Activated T-helper 2 cell treated with anti-CD3 and anti-CD28 coated beads, Interferon-gamma antibody, Interleukin-2, Interleukin-4, amounts not matched to agents 10 μg/mL and 5 μg/mL and 100 μg/mL, durations not matched to agents 14 hours and 24 hours and 36 hours (primary cell): ENCODE measurements at regions not wholly inside any gene's neighbourhood (a gene's known extent, or its start where the extent isn't known, plus 50 kb on each side); places are given as distances from the start of the nearest gene placed in this dataset.
"Not testable (repeated sequence)": the region's sequence is repeated elsewhere in the genome, so short reads cannot be mapped to it uniquely, and the experiment has no call there.

Source experiments
- DNase-seq: peaks from one replicate; pipeline ENCODE4 v3.0.0; 2021; ENCODE audit warnings: low spot score
- H3K27ac Mint-ChIP-seq: one replicate; pipeline ENCODE4 v1.8.0; 2021; ENCODE audit warnings: mixed read lengths
- H3K27me3 Mint-ChIP-seq: one replicate; pipeline ENCODE4 v1.8.0; 2021; ENCODE audit warnings: low read depth, mixed read lengths
- H3K36me3 Mint-ChIP-seq: one replicate; pipeline ENCODE4 v1.8.0; 2021; ENCODE audit warnings: low read depth, mixed read lengths
- H3K4me1 Mint-ChIP-seq: one replicate; pipeline ENCODE4 v1.8.0; 2021; ENCODE audit warnings: low read depth, mixed read lengths
- H3K4me3 Mint-ChIP-seq: one replicate; pipeline ENCODE4 v1.8.0; 2021; ENCODE audit warnings: low read depth, mild to moderate bottlenecking, moderate library complexity, mixed read lengths
- H3K9me3 Mint-ChIP-seq: one replicate; pipeline ENCODE4 v1.8.0; 2021; ENCODE audit warnings: mixed read lengths
- intact Hi-C: fragments of 100-400 bp; cut with micrococcal nuclease; formaldehyde crosslinking; loops from one replicate; pipeline ENCODE4 v1.15.1; 2023

- H3K9me3 Mint-ChIP-seq, DNase-seq, intact Hi-C loops, H3K36me3 Mint-ChIP-seq, H3K4me3 Mint-ChIP-seq, H3K27me3 Mint-ChIP-seq, H3K27ac Mint-ChIP-seq, H3K4me1 Mint-ChIP-seq: not testable (repeated sequence)
Measured at GRCh38 chr9:30616782-30617181, 1767.7 kb upstream of the ACO1 start.

GRCh38 chr9:30622561-30622960, 1761.9 kb upstream of the ACO1 start:
- intact Hi-C loops, result no loop called here
- Mint-ChIP-seq H3K4me3 (no peak overlapping the region), H3K27ac (no peak overlapping the region), H3K27me3 (no peaks in the 10 kb centered on the region), H3K9me3 (no peaks in the 10 kb centered on the region), H3K4me1 (no peaks in the 10 kb centered on the region), H3K36me3 (no peaks in the 10 kb centered on the region)
- DNase-seq, result no peak

GRCh38 chr9:30628915-30629567, 1755.4 kb upstream of the ACO1 start:
- H3K36me3 Mint-ChIP-seq, result no peaks in the 10 kb centered on the region
- H3K9me3 Mint-ChIP-seq, result no peaks in the 10 kb centered on the region
- intact Hi-C loops, result no loop called here
- H3K4me1 Mint-ChIP-seq, result no peaks in the 10 kb centered on the region
- no peak for DNase-seq
- H3K27ac Mint-ChIP-seq, result no peak overlapping the region
- H3K4me3 Mint-ChIP-seq, result no peak overlapping the region
- no peaks in the 10 kb centered on the region for H3K27me3 Mint-ChIP-seq

- Mint-ChIP-seq H3K27ac (no peak overlapping the region), H3K27me3 (no peaks in the 10 kb centered on the region), H3K4me3 (no peak overlapping the region), H3K4me1 (no peaks in the 10 kb centered on the region), H3K9me3 (no peaks in the 10 kb centered on the region), H3K36me3 (no peaks in the 10 kb centered on the region)
- no peak for DNase-seq
- intact Hi-C loops, result no loop called here
Measured at GRCh38 chr9:30630459-30630858, 1754.0 kb upstream of the ACO1 start.

GRCh38 chr9:30646639-30647038, 1737.8 kb upstream of the ACO1 start:
- H3K27me3 Mint-ChIP-seq, intact Hi-C loops, H3K36me3 Mint-ChIP-seq, DNase-seq, H3K9me3 Mint-ChIP-seq, H3K27ac Mint-ChIP-seq, H3K4me1 Mint-ChIP-seq, H3K4me3 Mint-ChIP-seq: not testable (repeated sequence)

- H3K4me3 Mint-ChIP-seq, result no peak overlapping the region
- H3K27ac Mint-ChIP-seq, result no peak overlapping the region
- DNase-seq, result no peak
- H3K9me3 Mint-ChIP-seq, result no peaks in the 10 kb centered on the region
- H3K27me3 Mint-ChIP-seq, result no peaks in the 10 kb centered on the region
- intact Hi-C loops, result no loop called here
- H3K36me3 Mint-ChIP-seq, result no peaks in the 10 kb centered on the region
- H3K4me1 Mint-ChIP-seq, result no peaks in the 10 kb centered on the region
Measured at GRCh38 chr9:30661925-30662324, 1722.5 kb upstream of the ACO1 start.

GRCh38 chr9:30670805-30671562, 1713.5 kb upstream of the ACO1 start:
- no peak for DNase-seq
- Mint-ChIP-seq H3K27ac (no peak overlapping the region), H3K27me3 (no peaks in the 10 kb centered on the region), H3K4me1 (no peaks in the 10 kb centered on the region), H3K4me3 (no peak overlapping the region), H3K36me3 (no peaks in the 10 kb centered on the region), H3K9me3 (no peaks in the 10 kb centered on the region)
- intact Hi-C loops, result no loop called here

GRCh38 chr9:30673132-30673531, 1711.3 kb upstream of the ACO1 start:
- H3K27me3 Mint-ChIP-seq, result no peaks in the 10 kb centered on the region
- no peaks in the 10 kb centered on the region for H3K9me3 Mint-ChIP-seq
- intact Hi-C loops, result no loop called here
- no peak for DNase-seq
- H3K4me3 Mint-ChIP-seq, result no peak overlapping the region
- H3K4me1 Mint-ChIP-seq, result no peaks in the 10 kb centered on the region
- H3K36me3 Mint-ChIP-seq, result no peaks in the 10 kb centered on the region
- no peak overlapping the region for H3K27ac Mint-ChIP-seq

GRCh38 chr9:30676651-30677050, 1707.8 kb upstream of the ACO1 start:
- intact Hi-C loops, result no loop called here
- H3K9me3 Mint-ChIP-seq, result no peaks in the 10 kb centered on the region
- no peak overlapping the region for H3K27ac Mint-ChIP-seq
- no peaks in the 10 kb centered on the region for H3K36me3 Mint-ChIP-seq
- H3K27me3 Mint-ChIP-seq, result no peaks in the 10 kb centered on the region
- DNase-seq, result no peak
- no peak overlapping the region for H3K4me3 Mint-ChIP-seq
- H3K4me1 Mint-ChIP-seq, result no peaks in the 10 kb centered on the region

GRCh38 chr9:30677221-30677620, 1707.2 kb upstream of the ACO1 start:
- Mint-ChIP-seq H3K27ac (no peak overlapping the region), H3K9me3 (no peaks in the 10 kb centered on the region), H3K4me1 (no peaks in the 10 kb centered on the region), H3K36me3 (no peaks in the 10 kb centered on the region), H3K4me3 (no peak overlapping the region), H3K27me3 (no peaks in the 10 kb centered on the region)
- intact Hi-C loops, result no loop called here
- DNase-seq, result no peak

- Mint-ChIP-seq H3K4me1 (no peaks in the 10 kb centered on the region), H3K4me3 (no peak overlapping the region), H3K27ac (no peak overlapping the region), H3K36me3 (no peaks in the 10 kb centered on the region), H3K27me3 (no peaks in the 10 kb centered on the region), H3K9me3 (peaks cover 9% of the 10 kb centered on the region)
- intact Hi-C loops, result no loop called here
- DNase-seq, result no peak
Measured at GRCh38 chr9:30688801-30689200, 1695.6 kb upstream of the ACO1 start.

GRCh38 chr9:30697958-30698357, 1686.5 kb upstream of the ACO1 start:
- Mint-ChIP-seq H3K4me3 (no peak overlapping the region), H3K36me3 (no peaks in the 10 kb centered on the region), H3K27ac (no peak overlapping the region), H3K27me3 (no peaks in the 10 kb centered on the region), H3K9me3 (no peaks in the 10 kb centered on the region), H3K4me1 (no peaks in the 10 kb centered on the region)
- intact Hi-C loops, result no loop called here
- no peak for DNase-seq

GRCh38 chr9:30711591-30711990, 1672.9 kb upstream of the ACO1 start:
- no peak for DNase-seq
- no peak overlapping the region for H3K27ac Mint-ChIP-seq
- no peaks in the 10 kb centered on the region for H3K9me3 Mint-ChIP-seq
- H3K27me3 Mint-ChIP-seq, result no peaks in the 10 kb centered on the region
- intact Hi-C loops, result no loop called here
- no peak overlapping the region for H3K4me3 Mint-ChIP-seq
- no peaks in the 10 kb centered on the region for H3K4me1 Mint-ChIP-seq
- H3K36me3 Mint-ChIP-seq, result no peaks in the 10 kb centered on the region
